H1 (cell line): ENCODE measurements at regions not wholly inside any gene's neighbourhood (a gene's known extent, or its start where the extent isn't known, plus 50 kb on each side); places are given as distances from the start of the nearest gene placed in this dataset.

Experiments
- CTCF ChIA-PET: fragments of 300-600 bp; sonication (Branson Sonifier 250); formaldehyde crosslinking; loops from one replicate; lab custom pipeline; 2021; ENCODE audit not compliant: partially characterized antibody; lab: Charles Lee
- POLR2A ChIA-PET: fragments of 300-600 bp; sonication (Branson Sonifier 250); formaldehyde crosslinking; loops from one replicate; lab custom pipeline; 2021; ENCODE audit warnings: inconsistent platforms; ENCODE audit not compliant: partially characterized antibody; lab: Charles Lee
- DNase-seq, 2 experiments: peaks; one replicate each; pipeline versions ENCODE4 v3.0.0 to v3.0.0-alpha.2; 2010 to 2022; ENCODE audit warnings: low spot score in 2 of 2, low read depth in 1 of 2, mixed read lengths in 1 of 2
- FAIRE-seq: peaks from 2 replicates; lab custom pipeline; 2011; peaks lifted over from hg19 to GRCh38; lab: Jason Lieb, UNC
- H2AFZ ChIP-seq: 2 replicates; pipeline ENCODE4 v1.8.1; 2012; ENCODE audit warnings: low read length, inconsistent platforms
- H2AK5ac ChIP-seq: 2 replicates; pipeline ENCODE4 v1.6.1; 2013; ENCODE audit warnings: low read depth, low read length
- H2BK120ac ChIP-seq: replicated peaks from 2 replicates; pipeline ENCODE3; 2013; ENCODE audit warnings: low read depth, low read length, inconsistent platforms
- H2BK12ac ChIP-seq: 2 replicates; pipeline ENCODE4 v1.6.1; 2013; ENCODE audit warnings: low read depth, low read length
- H2BK15ac ChIP-seq: 2 replicates; pipeline ENCODE4 v1.6.1; 2013; ENCODE audit warnings: low read length
- H2BK20ac ChIP-seq: 2 replicates; pipeline ENCODE4 v1.6.1; 2013; ENCODE audit warnings: low read length
- H2BK5ac ChIP-seq: 2 replicates; pipeline ENCODE4 v1.6.1; 2013; ENCODE audit warnings: low read depth, low read length
- H3K14ac ChIP-seq: 2 replicates; pipeline ENCODE4 v1.6.1; 2013; ENCODE audit warnings: inconsistent platforms; ENCODE audit not compliant: insufficient read length
- H3K18ac ChIP-seq: 2 replicates; pipeline ENCODE4 v1.6.1; 2013; ENCODE audit warnings: low read length; ENCODE audit errors: extremely low read depth
- H3K23ac ChIP-seq: 2 replicates; pipeline ENCODE4 v1.6.1; 2013; ENCODE audit warnings: inconsistent platforms; ENCODE audit not compliant: insufficient read length
- H3K23me2 ChIP-seq: 2 replicates; pipeline ENCODE4 v1.6.1; 2013; ENCODE audit warnings: low read depth, low read length
- H3K27ac ChIP-seq: 2 replicates; pipeline ENCODE4 v1.6.1; 2011; ENCODE audit warnings: low read depth, low read length, inconsistent platforms
- H3K27me3 ChIP-seq, 4 experiments: replicated peaks in 1 of 4; 1 replicate in 1 of 4; 2 replicates in 3 of 4; pipeline versions ENCODE4 v1.6.1 to v1.8.1; 2011 to 2013; ENCODE audit warnings: low read length in 3 of 4, mild to moderate bottlenecking in 3 of 4, inconsistent platforms in 2 of 4, mixed read lengths in 2 of 4, moderate library complexity in 1 of 4; ENCODE audit not compliant: control insufficient read depth in 3 of 4, insufficient read depth in 3 of 4; ENCODE audit errors: extremely low read depth in 1 of 4
- H3K36me3 ChIP-seq, 4 experiments: 2 replicates each; pipeline versions ENCODE4 v1.6.1 to v1.8.1; 2011 to 2013; ENCODE audit warnings: mild to moderate bottlenecking in 4 of 4, low read length in 3 of 4, moderate library complexity in 2 of 4, control low read depth in 1 of 4, inconsistent platforms in 1 of 4; ENCODE audit not compliant: insufficient read depth in 4 of 4, control insufficient read depth in 2 of 4
- H3K4ac ChIP-seq: replicated peaks from 2 replicates; pipeline ENCODE3; 2013; ENCODE audit warnings: low read length, low read depth, mixed read lengths, inconsistent platforms; ENCODE audit not compliant: insufficient read length
- H3K4me1 ChIP-seq, 4 experiments: replicated peaks in 1 of 4; 1 replicate in 1 of 4; 2 replicates in 3 of 4; pipeline versions ENCODE4 v1.6.1 to v1.8.1; 2011 to 2013; ENCODE audit warnings: low read length in 3 of 4, inconsistent platforms in 2 of 4, mixed read lengths in 1 of 4; ENCODE audit not compliant: insufficient read depth in 4 of 4, control insufficient read depth in 3 of 4
- H3K4me2 ChIP-seq, 2 experiments: 2 replicates each; pipeline versions ENCODE4 v1.6.1 to v1.8.1; 2011 to 2013; ENCODE audit warnings: low read depth in 2 of 2, low read length in 2 of 2, control low read depth in 1 of 2, inconsistent platforms in 1 of 2, mild to moderate bottlenecking in 1 of 2; ENCODE audit not compliant: insufficient read depth in 1 of 2
- H3K4me3 ChIP-seq, 4 experiments: fragments of 200-600, 300-600 bp in 1 of 4; sonication (generic), shearing (Covaris generic), sonication (Bioruptor Twin) in 1 of 4; 2 replicates each; pipeline versions ENCODE4 v1.5.1 to v1.8.1; 2011 to 2016; ENCODE audit warnings: low read length in 4 of 4, low read depth in 3 of 4, control low read depth in 2 of 4, inconsistent platforms in 2 of 4, mild to moderate bottlenecking in 2 of 4, mixed read lengths in 1 of 4, moderate library complexity in 1 of 4; ENCODE audit not compliant: insufficient read depth in 2 of 4; ENCODE audit errors: extremely low read depth in 1 of 4
- H3K56ac ChIP-seq: replicated peaks from 2 replicates; pipeline ENCODE3; 2013; ENCODE audit warnings: low read depth, mild to moderate bottlenecking, mixed read lengths, low read length, inconsistent platforms; ENCODE audit not compliant: insufficient read length
- H3K79me1 ChIP-seq: 2 replicates; pipeline ENCODE4 v1.6.1; 2013; ENCODE audit warnings: low read depth, low read length, control low read depth
- H3K79me2 ChIP-seq, 2 experiments: 2 replicates each; pipeline versions ENCODE4 v1.6.1 to v1.8.1; 2012 to 2013; ENCODE audit warnings: low read length in 2 of 2, mild to moderate bottlenecking in 2 of 2, inconsistent platforms in 1 of 2; ENCODE audit not compliant: insufficient read depth in 2 of 2, control insufficient read depth in 1 of 2
- H3K9ac ChIP-seq, 4 experiments: replicated peaks in 1 of 4; 1 replicate in 1 of 4; 2 replicates in 3 of 4; pipeline versions ENCODE4 v1.6.1 to v1.8.1; 2011 to 2013; ENCODE audit warnings: low read depth in 3 of 4, low read length in 3 of 4, control low read depth in 2 of 4, mild to moderate bottlenecking in 2 of 4, moderate library complexity in 2 of 4, inconsistent platforms in 1 of 4; ENCODE audit errors: extremely low read depth in 1 of 4
- H3K9me3 ChIP-seq, 2 experiments: 2 replicates each; pipeline versions ENCODE4 v1.6.1 to v1.8.1; 2012 to 2013; ENCODE audit warnings: mild to moderate bottlenecking in 2 of 2, moderate library complexity in 2 of 2, control low read depth in 1 of 2, inconsistent platforms in 1 of 2, low read depth in 1 of 2, low read length in 1 of 2, mixed read lengths in 1 of 2; ENCODE audit not compliant: insufficient read depth in 2 of 2
- H4K20me1 ChIP-seq, 2 experiments: replicated peaks in 1 of 2; 2 replicates each; pipeline versions ENCODE3 to v1.8.1; 2011 to 2013; ENCODE audit warnings: inconsistent platforms in 2 of 2, low read length in 2 of 2, mild to moderate bottlenecking in 1 of 2; ENCODE audit not compliant: insufficient read depth in 2 of 2, control insufficient read depth in 1 of 2
- H4K5ac ChIP-seq: 2 replicates; pipeline ENCODE4 v1.6.1; 2013; ENCODE audit warnings: low read length, low read depth, mixed read lengths, inconsistent platforms; ENCODE audit not compliant: insufficient read length
- H4K8ac ChIP-seq: 2 replicates; pipeline ENCODE4 v1.8.0; 2013; ENCODE audit warnings: mild to moderate bottlenecking, moderate library complexity, low read length, inconsistent platforms; ENCODE audit not compliant: insufficient read depth; ENCODE audit errors: extremely low read depth
- H4K91ac ChIP-seq: replicated peaks from 2 replicates; pipeline ENCODE3; 2013; ENCODE audit warnings: low read length, mixed read lengths, inconsistent platforms; ENCODE audit not compliant: insufficient read length
- ATF2 ChIP-seq: IDR thresholded peaks from 2 replicates; pipeline ENCODE4 v1.6.1; 2012; ENCODE audit warnings: low read length, inconsistent platforms
- BCL11A ChIP-seq, 2 experiments: IDR thresholded peaks; one replicate each; pipeline ENCODE4 v1.6.1; 2011; ENCODE audit warnings: low read depth in 2 of 2, low read length in 2 of 2, mild to moderate bottlenecking in 2 of 2
- EGR1 ChIP-seq: IDR thresholded peaks from 2 replicates; pipeline ENCODE4 v1.6.1; 2011; ENCODE audit warnings: low read depth, low read length, borderline replicate concordance
- EZH2 ChIP-seq: fragments of 200-600 bp; sonication (generic); IDR thresholded peaks from 2 replicates; pipeline ENCODE4 v1.7.1; 2012; ENCODE audit warnings: low read depth, mild to moderate bottlenecking, moderate library complexity, low read length, inconsistent platforms; ENCODE audit not compliant: severe bottlenecking
- GTF2F1 ChIP-seq: IDR thresholded peaks from 2 replicates; pipeline ENCODE4 v1.6.1; 2012; ENCODE audit warnings: low read depth, low read length, improper control_type of control experiment, borderline replicate concordance
- HDAC6 ChIP-seq: IDR thresholded peaks from one replicate; pipeline ENCODE4 v1.7.1; 2012; ENCODE audit warnings: low read depth, mild to moderate bottlenecking, inconsistent platforms, low read length, moderate library complexity
- KDM1A ChIP-seq: fragments of 200-600, 300-600 bp; sonication (generic); IDR thresholded peaks from 2 replicates; pipeline ENCODE4 v1.7.1; 2016; ENCODE audit warnings: mild to moderate bottlenecking, low read length, borderline replicate concordance
- KDM5A ChIP-seq: fragments of 200-600 bp; IDR thresholded peaks from 2 replicates; pipeline ENCODE4 v1.7.1; 2012; ENCODE audit warnings: mild to moderate bottlenecking, low read length, inconsistent platforms, mixed read lengths
- MAX ChIP-seq: IDR thresholded peaks from 2 replicates; pipeline ENCODE4 v1.6.1; 2012; ENCODE audit warnings: inconsistent platforms
- NANOG ChIP-seq: IDR thresholded peaks from 2 replicates; pipeline ENCODE4 v1.6.1; 2011; ENCODE audit warnings: low read length, low read depth, mild to moderate bottlenecking, inconsistent platforms; ENCODE audit not compliant: insufficient read depth, poor library complexity, severe bottlenecking
- SP1 ChIP-seq: IDR thresholded peaks from 2 replicates; pipeline ENCODE4 v1.6.1; 2011; ENCODE audit warnings: low read depth, low read length
- TAF7 ChIP-seq: optimal IDR thresholded peaks from 2 replicates; pipeline ENCODE3; 2011; ENCODE audit warnings: low read depth, mild to moderate bottlenecking, inconsistent platforms, low read length, moderate library complexity, borderline replicate concordance
- TEAD4 ChIP-seq: IDR thresholded peaks from 2 replicates; pipeline ENCODE4 v1.6.1; 2012; ENCODE audit warnings: low read depth, low read length, inconsistent platforms, mixed read lengths
- YY1 ChIP-seq: IDR thresholded peaks from 2 replicates; pipeline ENCODE4 v1.6.1; 2011; ENCODE audit warnings: low read depth, mild to moderate bottlenecking, low read length
- WGBS, 2 experiments: shearing (Covaris generic) in 1 of 2; methylation state at CpG; one replicate each; pipeline versions ENCODE4 v1.1.6 to v1.1.7; 2013 to 2015; ENCODE audit warnings: low lambda C conversion rate in 2 of 2, mixed read lengths in 2 of 2, inconsistent platforms in 1 of 2, low coverage in 1 of 2, missing lambda C conversion rate in 1 of 2; ENCODE audit not compliant: insufficient replicate concordance in 2 of 2, insufficient coverage in 1 of 2, insufficient read length in 1 of 2; ENCODE audit errors: extremely low coverage in 1 of 2, missing lambda C conversion rate in 1 of 2; 5-methylcytosine and 5-hydroxymethylcytosine counted together

DNA sequence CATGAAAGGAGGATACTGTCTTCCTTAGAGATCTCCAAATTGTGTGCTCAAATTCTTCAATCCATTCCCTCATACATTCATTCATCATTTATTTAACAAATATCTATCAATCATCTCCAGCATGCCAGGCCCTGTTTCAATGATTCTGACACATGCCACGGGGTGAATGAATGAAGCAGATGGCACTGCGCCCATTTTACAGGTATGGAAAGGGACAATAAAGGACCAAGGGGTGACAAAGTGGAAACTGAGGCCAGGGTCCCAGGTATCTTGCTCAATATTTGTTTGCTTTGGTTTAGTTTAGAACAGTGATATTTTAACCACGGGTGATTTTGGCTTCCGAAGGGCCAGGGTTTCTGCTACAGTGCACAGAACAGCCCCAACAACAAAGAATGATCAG lies 321.6 kb upstream of the RUNX1 start:
- no peak overlapping the region for H3K4ac ChIP-seq
- no peak overlapping the region for H3K56ac ChIP-seq
- peaks cover 0 to 7% (median 2%) of the 10 kb centered on the region in 4 experiments; a peak in 2 of 7 replicates for H3K4me1 ChIP-seq
- CTCF ChIA-PET, result no interaction called here
- no peaks in the 10 kb centered on the region for H3K79me2 ChIP-seq
- H4K5ac ChIP-seq, result no peak overlapping the region
- H2AK5ac ChIP-seq, result no peak overlapping the region
- H3K27me3 ChIP-seq, result no peaks in the 10 kb centered on the region
- H3K23ac ChIP-seq, result no peak overlapping the region
- H4K91ac ChIP-seq, result no peak overlapping the region
- H3K36me3 ChIP-seq, result no peaks in the 10 kb centered on the region
- H4K8ac ChIP-seq, result no peak overlapping the region
- H3K4me2 ChIP-seq, result no peak overlapping the region
- H3K9me3 ChIP-seq, result no peaks in the 10 kb centered on the region
- 91% methylated on average over 4 of the region's 4 CpGs; no CpG with 5 or more reads in 1 of the 2 experiments for WGBS, 2 experiments
- no peak overlapping the region for H2BK120ac ChIP-seq
- no peak overlapping the region for H2BK20ac ChIP-seq
- H2BK12ac ChIP-seq, result no peak overlapping the region
- H3K18ac ChIP-seq, result no peak overlapping the region
- H3K27ac ChIP-seq, result no peak overlapping the region
- no peaks in the 10 kb centered on the region for H3K79me1 ChIP-seq
- no peaks in the 10 kb centered on the region for H3K23me2 ChIP-seq
- no peak overlapping the region for H3K4me3 ChIP-seq
- FAIRE-seq (no peak), DNase-seq (no peak)
- no peak overlapping the region for H2BK15ac ChIP-seq
- H4K20me1 ChIP-seq, result no peaks in the 10 kb centered on the region
- H3K14ac ChIP-seq, result no peak overlapping the region
- no peak overlapping the region for H2AFZ ChIP-seq
- H2BK5ac ChIP-seq, result no peak overlapping the region
- POLR2A ChIA-PET, result no interaction called here
- no peak overlapping the region for H3K9ac ChIP-seq
- TF ChIP-seq NANOG (no peak), MAX (no peak), EGR1 (no peak), SP1 (no peak), TEAD4 (no peak), KDM5A (no peak), TAF7 (no peak), YY1 (no peak), KDM1A (no peak), GTF2F1 (no peak), BCL11A (IDR thresholded peaks at IDR 0.05; ENCODE audit: low read depth in 2 of 2, low read length in 2 of 2) (no peak), EZH2 (no peak), ATF2 (no peak), HDAC6 (no peak)
